GM18499 (cell line): ENCODE measurements at regions not wholly inside any gene's neighbourhood (a gene's known extent, or its start where the extent isn't known, plus 50 kb on each side); places are given as distances from the start of the nearest gene placed in this dataset.

Source experiments
- ATAC-seq: cut with Tn5 transposase; IDR thresholded peaks from one replicate; pipeline ENCODE4 v1.9.1; 2021; ENCODE audit warnings: moderate number of reproducible peaks; ENCODE audit not compliant: insufficient read depth, unreplicated experiment

- ATAC-seq: no peak
Observed at GRCh38 chr21:39124681-39125251, 58.5 kb downstream of the PSMG1 start.

GRCh38 chr21:39123375-39123774 lies 59.9 kb downstream of the PSMG1 start:
- no peak for ATAC-seq

- ATAC-seq: no peak
Observed at GRCh38 chr21:39121600-39122355, 61.5 kb downstream of the PSMG1 start.

- ATAC-seq: no peak
Observed at GRCh38 chr21:39120876-39121599, 62.2 kb downstream of the PSMG1 start.

GRCh38 chr21:39119891-39120290 lies 63.4 kb downstream of the PSMG1 start:
- no peak for ATAC-seq

GRCh38 chr21:39118604-39119215 lies 64.5 kb downstream of the PSMG1 start:
- ATAC-seq: no peak

- ATAC-seq: no peak
Observed at GRCh38 chr21:39118061-39118460, 65.2 kb downstream of the PSMG1 start.

- ATAC-seq: no peak
Observed at GRCh38 chr21:39117440-39117970, 65.7 kb downstream of the PSMG1 start.

GRCh38 chr21:39116761-39117439 lies 66.4 kb downstream of the PSMG1 start:
- ATAC-seq: no peak

GRCh38 chr21:39115576-39116235 lies 67.5 kb downstream of the PSMG1 start:
- no peak for ATAC-seq

GRCh38 chr21:39114871-39115575 lies 68.2 kb downstream of the PSMG1 start:
- no peak for ATAC-seq

- ATAC-seq: no peak
Observed at GRCh38 chr21:39111931-39112550, 71.2 kb downstream of the PSMG1 start.

GRCh38 chr21:39110431-39110830 lies 72.8 kb downstream of the PSMG1 start:
- no peak for ATAC-seq

GRCh38 chr21:39109596-39110210 lies 73.5 kb downstream of the PSMG1 start:
- ATAC-seq: no peak

GRCh38 chr21:39109163-39109530 lies 74.1 kb downstream of the PSMG1 start:
- no peak for ATAC-seq

- no peak for ATAC-seq
Observed at GRCh38 chr21:39108291-39109162, 74.7 kb downstream of the PSMG1 start.

- no peak for ATAC-seq
Observed at GRCh38 chr21:39107739-39108138, 75.5 kb downstream of the PSMG1 start.
